DND-41 (cell line): ENCODE measurements at regions not wholly inside any gene's neighbourhood (a gene's known extent, or its start where the extent isn't known, plus 50 kb on each side); places are given as distances from the start of the nearest gene placed in this dataset.

Experiments used
- CTCF ChIP-seq: IDR thresholded peaks from 2 replicates; pipeline ENCODE4 v1.5.1; 2012; ENCODE audit warnings: borderline replicate concordance, low read length, moderate library complexity, mild to moderate bottlenecking; ENCODE audit not compliant: poor library complexity, severe bottlenecking; ENCODE audit errors: extremely low read depth
- EZH2 ChIP-seq: IDR thresholded peaks from 3 replicates; pipeline ENCODE4 v1.6.1; 2012; ENCODE audit warnings: borderline replicate concordance, low read depth, mild to moderate bottlenecking, moderate library complexity, low read length, inconsistent platforms; ENCODE audit not compliant: severe bottlenecking

- no peak for TF ChIP-seq CTCF
- TF ChIP-seq EZH2 = no peak
These were observed 51.5 kb downstream of the IRAG1 start for GRCh38 chr11:10641912-10642697.
